Esophagus squamous epithelium (tissue), 4 donors: ENCODE measurements at regions not wholly inside any gene's neighbourhood (a gene's known extent, or its start where the extent isn't known, plus 50 kb on each side); places are given as distances from the start of the nearest gene placed in this dataset.

Source experiments
- POLR2A ChIP-seq, 4 donors: fragments of 450-650 bp; IDR thresholded peaks; one replicate each; pipeline ENCODE4 v1.6.1; 2017; ENCODE audit warnings: antibody characterized with exemption in 4 of 4, mild to moderate bottlenecking in 4 of 4, moderate library complexity in 3 of 4
- TF ChIP-seq, protein P1 (sequence below), 6 experiments: fragments of 450-650 bp in 4 of 6; fragments of 200-600 bp in 2 of 6; sonication (generic) in 2 of 6; IDR thresholded peaks; one replicate each; pipeline ENCODE4 v1.5.1; 2016 to 2019; ENCODE audit warnings: antibody characterized with exemption in 6 of 6, mild to moderate bottlenecking in 4 of 6, moderate library complexity in 4 of 6

DNA sequence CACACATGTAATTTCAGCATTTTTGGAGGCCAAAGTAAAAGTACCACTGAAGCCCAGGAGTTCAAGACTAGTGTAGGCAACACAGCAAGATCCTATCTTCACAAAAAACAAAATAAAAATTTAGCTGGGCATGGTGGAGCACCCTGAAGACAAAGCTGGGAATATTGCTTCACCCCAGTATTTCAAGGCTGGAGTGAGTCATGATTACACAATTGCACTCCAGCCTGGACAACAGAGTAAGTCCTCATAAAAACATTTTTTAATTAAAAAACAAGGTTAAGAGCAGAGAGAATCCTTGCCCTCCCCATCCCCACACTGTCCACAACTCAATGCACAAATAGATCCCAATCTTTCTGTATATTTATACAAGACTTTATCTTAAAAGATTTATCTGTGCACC is 321.9 kb upstream of the HSFY2 start:
- TF ChIP-seq POLR2A (IDR thresholded peaks at IDR 0.05): no peak
- TF ChIP-seq, protein P1, sequence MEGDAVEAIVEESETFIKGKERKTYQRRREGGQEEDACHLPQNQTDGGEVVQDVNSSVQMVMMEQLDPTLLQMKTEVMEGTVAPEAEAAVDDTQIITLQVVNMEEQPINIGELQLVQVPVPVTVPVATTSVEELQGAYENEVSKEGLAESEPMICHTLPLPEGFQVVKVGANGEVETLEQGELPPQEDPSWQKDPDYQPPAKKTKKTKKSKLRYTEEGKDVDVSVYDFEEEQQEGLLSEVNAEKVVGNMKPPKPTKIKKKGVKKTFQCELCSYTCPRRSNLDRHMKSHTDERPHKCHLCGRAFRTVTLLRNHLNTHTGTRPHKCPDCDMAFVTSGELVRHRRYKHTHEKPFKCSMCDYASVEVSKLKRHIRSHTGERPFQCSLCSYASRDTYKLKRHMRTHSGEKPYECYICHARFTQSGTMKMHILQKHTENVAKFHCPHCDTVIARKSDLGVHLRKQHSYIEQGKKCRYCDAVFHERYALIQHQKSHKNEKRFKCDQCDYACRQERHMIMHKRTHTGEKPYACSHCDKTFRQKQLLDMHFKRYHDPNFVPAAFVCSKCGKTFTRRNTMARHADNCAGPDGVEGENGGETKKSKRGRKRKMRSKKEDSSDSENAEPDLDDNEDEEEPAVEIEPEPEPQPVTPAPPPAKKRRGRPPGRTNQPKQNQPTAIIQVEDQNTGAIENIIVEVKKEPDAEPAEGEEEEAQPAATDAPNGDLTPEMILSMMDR (IDR thresholded peaks at IDR 0.05): no peak
